ENCODE measurements at regions not wholly inside any gene's neighbourhood (a gene's known extent, or its start where the extent isn't known, plus 50 kb on each side); places are given as distances from the start of the nearest gene placed in this dataset.

- Histone ChIP-seq H3K4me1 (peaks cover 0 to 15% (median 0%) of the 10 kb centered on the region in 4 donors), H3K27me3 (no peaks in the 10 kb centered on the region), H3K27ac (no peak overlapping the region), H3K4me3 (no peak overlapping the region), H3K9me3 (peaks cover 0 to 4% (median 0%) of the 10 kb centered on the region in 4 donors), H3K36me3 (no peaks in the 10 kb centered on the region)
- no peak for TF ChIP-seq EP300 (IDR thresholded peaks at IDR 0.05)
- no peak for TF ChIP-seq POLR2A (IDR thresholded peaks at IDR 0.05)
- TF ChIP-seq, protein P1, sequence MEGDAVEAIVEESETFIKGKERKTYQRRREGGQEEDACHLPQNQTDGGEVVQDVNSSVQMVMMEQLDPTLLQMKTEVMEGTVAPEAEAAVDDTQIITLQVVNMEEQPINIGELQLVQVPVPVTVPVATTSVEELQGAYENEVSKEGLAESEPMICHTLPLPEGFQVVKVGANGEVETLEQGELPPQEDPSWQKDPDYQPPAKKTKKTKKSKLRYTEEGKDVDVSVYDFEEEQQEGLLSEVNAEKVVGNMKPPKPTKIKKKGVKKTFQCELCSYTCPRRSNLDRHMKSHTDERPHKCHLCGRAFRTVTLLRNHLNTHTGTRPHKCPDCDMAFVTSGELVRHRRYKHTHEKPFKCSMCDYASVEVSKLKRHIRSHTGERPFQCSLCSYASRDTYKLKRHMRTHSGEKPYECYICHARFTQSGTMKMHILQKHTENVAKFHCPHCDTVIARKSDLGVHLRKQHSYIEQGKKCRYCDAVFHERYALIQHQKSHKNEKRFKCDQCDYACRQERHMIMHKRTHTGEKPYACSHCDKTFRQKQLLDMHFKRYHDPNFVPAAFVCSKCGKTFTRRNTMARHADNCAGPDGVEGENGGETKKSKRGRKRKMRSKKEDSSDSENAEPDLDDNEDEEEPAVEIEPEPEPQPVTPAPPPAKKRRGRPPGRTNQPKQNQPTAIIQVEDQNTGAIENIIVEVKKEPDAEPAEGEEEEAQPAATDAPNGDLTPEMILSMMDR (IDR thresholded peaks at IDR 0.05) = no peak
- DNase-seq (ENCODE audit: low spot score in 2 of 2) = no peak
- WGBS, 2 donors = 83 to 90% methylated on average over 5 of the region's 5 CpGs
Observed at GRCh38 chr6:22361576-22361975, 64.7 kb upstream of the PRL start.

- Histone ChIP-seq H3K27ac (no peak overlapping the region), H3K4me3 (no peak overlapping the region), H3K4me1 (peaks cover 0 to 18% (median 0%) of the 10 kb centered on the region in 4 donors), H3K27me3 (no peaks in the 10 kb centered on the region), H3K36me3 (no peaks in the 10 kb centered on the region), H3K9me3 (peaks cover 0 to 4% (median 0%) of the 10 kb centered on the region in 4 donors)
- WGBS, 2 donors = 49% methylated on average over 3 of the region's 3 CpGs
- TF ChIP-seq EP300 (IDR thresholded peaks at IDR 0.05) = no peak
- TF ChIP-seq POLR2A (IDR thresholded peaks at IDR 0.05) = no peak
- TF ChIP-seq, protein P1 (IDR thresholded peaks at IDR 0.05) = no peak
- no peak for DNase-seq (ENCODE audit: low spot score in 2 of 2)
Observed at GRCh38 chr6:22362361-22362760, 65.5 kb upstream of the PRL start.

GRCh38 chr6:22363166-22363713 is 66.4 kb upstream of the PRL start:
- DNase-seq (ENCODE audit: low spot score in 2 of 2) = no peak
- Histone ChIP-seq H3K9me3 (peaks cover 0 to 4% (median 0%) of the 10 kb centered on the region in 4 donors), H3K36me3 (no peaks in the 10 kb centered on the region), H3K27ac (no peak overlapping the region), H3K27me3 (no peaks in the 10 kb centered on the region), H3K4me3 (no peak overlapping the region), H3K4me1 (peaks cover 0 to 21% (median 0%) of the 10 kb centered on the region in 4 donors)
- WGBS, 2 donors = 74% methylated on average over 1 of the region's 1 CpG
- TF ChIP-seq EP300 (IDR thresholded peaks at IDR 0.05) (no peak), POLR2A (IDR thresholded peaks at IDR 0.05) (no peak)
- TF ChIP-seq, protein P1 (IDR thresholded peaks at IDR 0.05) = no peak

DNA sequence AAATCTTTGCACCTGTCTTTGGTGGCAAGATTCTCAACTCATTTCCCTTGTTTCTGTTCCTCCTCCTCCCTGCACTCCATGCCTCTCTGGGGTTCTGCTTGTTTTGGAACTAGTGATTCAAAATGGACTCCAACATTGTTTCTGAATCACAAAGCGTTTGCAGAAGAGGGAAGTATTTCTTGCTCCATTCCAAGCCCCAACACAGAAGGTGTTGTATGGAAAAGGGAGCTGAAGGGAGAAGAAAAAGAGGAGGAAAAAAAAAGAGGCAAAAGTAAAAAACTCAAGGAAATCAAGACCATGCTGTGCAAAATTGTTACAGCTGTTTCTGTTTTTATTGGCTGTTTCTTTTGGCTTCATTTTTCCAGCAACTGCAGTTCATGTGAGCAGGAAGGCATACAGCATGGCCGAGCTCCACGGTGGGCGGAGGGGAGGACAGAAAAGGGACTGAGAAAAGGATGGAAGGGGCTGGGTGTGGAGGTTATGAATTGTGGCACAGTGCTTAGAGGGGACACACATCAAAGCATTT is 66.9 kb upstream of the PRL start:
- Histone ChIP-seq H3K9me3 (peaks cover 0 to 4% (median 0%) of the 10 kb centered on the region in 4 donors), H3K4me1 (peaks cover 0 to 21% (median 0%) of the 10 kb centered on the region in 4 donors), H3K27me3 (no peaks in the 10 kb centered on the region), H3K4me3 (no peak overlapping the region), H3K27ac (no peak overlapping the region), H3K36me3 (no peaks in the 10 kb centered on the region)
- 51 to 58% methylated on average over 4 of the region's 4 CpGs for WGBS, 2 donors
- TF ChIP-seq, protein P1 (IDR thresholded peaks at IDR 0.05) = no peak
- TF ChIP-seq POLR2A (IDR thresholded peaks at IDR 0.05) (no peak), EP300 (IDR thresholded peaks at IDR 0.05) (no peak)
- DNase-seq (ENCODE audit: low spot score in 2 of 2) = no peak

GRCh38 chr6:22364306-22364705 is 67.5 kb upstream of the PRL start:
- H3K4me3 ChIP-seq = no peak overlapping the region
- H3K9me3 ChIP-seq = peaks cover 0 to 4% (median 0%) of the 10 kb centered on the region in 4 donors
- no peak overlapping the region for H3K27ac ChIP-seq
- DNase-seq (ENCODE audit: low spot score in 2 of 2) = no peak
- 76 to 93% methylated on average over 2 of the region's 2 CpGs for WGBS, 2 donors
- H3K27me3 ChIP-seq = no peaks in the 10 kb centered on the region
- peaks cover 0 to 21% (median 0%) of the 10 kb centered on the region in 4 donors for H3K4me1 ChIP-seq
- TF ChIP-seq, protein P1 (IDR thresholded peaks at IDR 0.05) = no peak
- TF ChIP-seq POLR2A (IDR thresholded peaks at IDR 0.05) (no peak), EP300 (IDR thresholded peaks at IDR 0.05) (no peak)
- no peaks in the 10 kb centered on the region for H3K36me3 ChIP-seq
